HFF-Myc (cell line): ENCODE measurements at regions not wholly inside any gene's neighbourhood (a gene's known extent, or its start where the extent isn't known, plus 50 kb on each side); places are given as distances from the start of the nearest gene placed in this dataset.

ENCODE experiments used
- DNase-seq: peaks from one replicate; pipeline ENCODE4 v3.0.0-alpha.2; 2011; ENCODE audit warnings: low read depth; ENCODE audit errors: extremely low read depth
- H3K4me3 ChIP-seq: replicated peaks from 2 replicates; pipeline ENCODE4 v1.5.1; 2011; ENCODE audit warnings: low read depth, mild to moderate bottlenecking, control low read depth, low read length
- CTCF ChIP-seq: IDR thresholded peaks from 2 replicates; pipeline ENCODE4 v1.5.1; 2012; ENCODE audit warnings: mild to moderate bottlenecking, low read depth, low read length, control low read depth; ENCODE audit errors: missing control alignments

GRCh38 chr7:135257-135653 lies 57.1 kb upstream of the FAM20C start:
- no peak for TF ChIP-seq CTCF
- H3K4me3 ChIP-seq = no peak overlapping the region
- no peak for DNase-seq

GRCh38 chr7:135731-136645 lies 56.4 kb upstream of the FAM20C start:
- H3K4me3 ChIP-seq = no peak overlapping the region
- no peak for DNase-seq

GRCh38 chr7:137094-137891 lies 55.1 kb upstream of the FAM20C start:
- no peak for TF ChIP-seq CTCF
- DNase-seq = no peak

More at GRCh38 chr7:135731-136645, 56.4 kb upstream of the FAM20C start:
- no peak for TF ChIP-seq CTCF

GRCh38 chr7:139131-139530 lies 53.2 kb upstream of the FAM20C start:
- no peak overlapping the region for H3K4me3 ChIP-seq
- TF ChIP-seq CTCF = no peak
- DNase-seq = no peak

More at GRCh38 chr7:137094-137891, 55.1 kb upstream of the FAM20C start:
- no peak overlapping the region for H3K4me3 ChIP-seq

GRCh38 chr7:139561-140243 lies 52.7 kb upstream of the FAM20C start:
- no peak for DNase-seq
- no peak for TF ChIP-seq CTCF
- H3K4me3 ChIP-seq = no peak overlapping the region

GRCh38 chr7:140996-141395 lies 51.4 kb upstream of the FAM20C start:
- H3K4me3 ChIP-seq = no peak overlapping the region
- TF ChIP-seq CTCF = no peak
- DNase-seq = no peak
